Fibroblast of upper back skin (primary cell): ENCODE measurements at regions not wholly inside any gene's neighbourhood (a gene's known extent, or its start where the extent isn't known, plus 50 kb on each side); places are given as distances from the start of the nearest gene placed in this dataset.
"Not testable (repeated sequence)": the region's sequence is repeated elsewhere in the genome, so short reads cannot be mapped to it uniquely, and the experiment has no call there.

ENCODE experiments used
- DNase-seq: peaks from one replicate; pipeline ENCODE4 v3.0.0-alpha.2; 2013

GRCh38 chr4:132384709-132385108 lies 764.4 kb upstream of the PCDH10 start:
- DNase-seq = no peak

GRCh38 chr4:132386130-132386529 lies 763.0 kb upstream of the PCDH10 start:
- DNase-seq = no peak

- DNase-seq = no peak
Measured at GRCh38 chr4:132387060-132387459, 762.0 kb upstream of the PCDH10 start.

- no peak for DNase-seq
Measured at GRCh38 chr4:132395561-132395960, 753.5 kb upstream of the PCDH10 start.

GRCh38 chr4:132396636-132397035 lies 752.5 kb upstream of the PCDH10 start:
- DNase-seq = peak; percentile 25

GRCh38 chr4:132417220-132417619 lies 731.9 kb upstream of the PCDH10 start:
- no peak for DNase-seq

- no peak for DNase-seq
Measured at GRCh38 chr4:132427125-132427524, 722.0 kb upstream of the PCDH10 start.

- DNase-seq = no peak
Measured at GRCh38 chr4:132437117-132437516, 712.0 kb upstream of the PCDH10 start.

- DNase-seq = no peak
Measured at GRCh38 chr4:132445386-132445785, 703.7 kb upstream of the PCDH10 start.

- not testable (repeated sequence) for DNase-seq
Measured at GRCh38 chr4:132457987-132458386, 691.1 kb upstream of the PCDH10 start.

- DNase-seq = no peak
Measured at GRCh38 chr4:132479543-132479942, 669.6 kb upstream of the PCDH10 start.

GRCh38 chr4:132488555-132488954 lies 660.5 kb upstream of the PCDH10 start:
- no peak for DNase-seq

GRCh38 chr4:132493476-132493875 lies 655.6 kb upstream of the PCDH10 start:
- no peak for DNase-seq

GRCh38 chr4:132495267-132495812 lies 653.8 kb upstream of the PCDH10 start:
- DNase-seq = not testable (repeated sequence)

GRCh38 chr4:132498215-132498614 lies 650.9 kb upstream of the PCDH10 start:
- DNase-seq = no peak

GRCh38 chr4:132502096-132502552 lies 647.0 kb upstream of the PCDH10 start:
- DNase-seq = no peak

GRCh38 chr4:132504438-132504837 lies 644.7 kb upstream of the PCDH10 start:
- DNase-seq = no peak

- no peak for DNase-seq
Measured at GRCh38 chr4:132506568-132506967, 642.5 kb upstream of the PCDH10 start.

- DNase-seq = no peak
Measured at GRCh38 chr4:132513491-132513890, 635.6 kb upstream of the PCDH10 start.

GRCh38 chr4:132526652-132527051 lies 622.4 kb upstream of the PCDH10 start:
- no peak for DNase-seq

- DNase-seq = no peak
Measured at GRCh38 chr4:132527817-132528216, 621.3 kb upstream of the PCDH10 start.

- no peak for DNase-seq
Measured at GRCh38 chr4:132530861-132531260, 618.2 kb upstream of the PCDH10 start.

- DNase-seq = no peak
Measured at GRCh38 chr4:132540268-132540667, 608.8 kb upstream of the PCDH10 start.

GRCh38 chr4:132540797-132541196 lies 608.3 kb upstream of the PCDH10 start:
- no peak for DNase-seq

GRCh38 chr4:132542228-132542627 lies 606.9 kb upstream of the PCDH10 start:
- DNase-seq = no peak

GRCh38 chr4:132548463-132548862 lies 600.6 kb upstream of the PCDH10 start:
- DNase-seq = no peak
